Hepatocyte (in vitro differentiated cells): ENCODE measurements at regions not wholly inside any gene's neighbourhood (a gene's known extent, or its start where the extent isn't known, plus 50 kb on each side); places are given as distances from the start of the nearest gene placed in this dataset.

Experiments
- CTCF ChIP-seq: fragments of 200-600 bp; sonication (generic); IDR thresholded peaks from 2 replicates; pipeline ENCODE4 v1.5.1; 2016; ENCODE audit warnings: antibody characterized with exemption, mild to moderate bottlenecking; ENCODE audit not compliant: poor library complexity
- EZH2 ChIP-seq: fragments of 200-600 bp; sonication (generic); IDR thresholded peaks from 2 replicates; pipeline ENCODE4 v1.6.1; 2016; ENCODE audit warnings: antibody characterized with exemption, mild to moderate bottlenecking, borderline replicate concordance

GRCh38 chr18:40096675-40097074 lies 1858.4 kb upstream of the PIK3C3 start:
- no peak for TF ChIP-seq CTCF
- no peak for TF ChIP-seq EZH2
